GM20000 (cell line): ENCODE measurements at regions not wholly inside any gene's neighbourhood (a gene's known extent, or its start where the extent isn't known, plus 50 kb on each side); places are given as distances from the start of the nearest gene placed in this dataset.

Experiments used
- DNase-seq: peaks from one replicate; pipeline ENCODE4 v3.0.0; 2012; ENCODE audit warnings: low spot score
- CTCF ChIP-seq: IDR thresholded peaks from 2 replicates; pipeline ENCODE4 v1.5.1; 2012; ENCODE audit warnings: mild to moderate bottlenecking, control low read depth; ENCODE audit errors: extremely low read depth, missing control alignments

- no peak for TF ChIP-seq CTCF
- DNase-seq = no peak
Measured at GRCh38 chr2:53536583-53537361, 230.8 kb upstream of the CHAC2 start.

GRCh38 chr2:53535234-53535840 lies 232.3 kb upstream of the CHAC2 start:
- TF ChIP-seq CTCF = no peak
- no peak for DNase-seq

- no peak for DNase-seq
- TF ChIP-seq CTCF = no peak
Measured at GRCh38 chr2:53530126-53530525, 237.5 kb upstream of the CHAC2 start.

GRCh38 chr2:53527056-53527455 lies 240.5 kb upstream of the CHAC2 start:
- TF ChIP-seq CTCF = no peak
- DNase-seq = no peak

- DNase-seq = no peak
Measured at GRCh38 chr2:53519918-53520841, 247.4 kb upstream of the CHAC2 start.

GRCh38 chr2:53517406-53517805 lies 250.2 kb upstream of the CHAC2 start:
- DNase-seq = no peak
- no peak for TF ChIP-seq CTCF

More at GRCh38 chr2:53519918-53520841, 247.4 kb upstream of the CHAC2 start:
- TF ChIP-seq CTCF = no peak
